ES-I3 (cell line): ENCODE measurements at regions not wholly inside any gene's neighbourhood (a gene's known extent, or its start where the extent isn't known, plus 50 kb on each side); places are given as distances from the start of the nearest gene placed in this dataset.
"Not testable (repeated sequence)": the region's sequence is repeated elsewhere in the genome, so short reads cannot be mapped to it uniquely, and the experiment has no call there.

ENCODE experiments used
- H3K36me3 ChIP-seq: 2 replicates; pipeline ENCODE4 v1.6.1; 2013; ENCODE audit warnings: mild to moderate bottlenecking, low read length, control low read depth, moderate library complexity; ENCODE audit not compliant: insufficient read depth
- H3K4me1 ChIP-seq: 2 replicates; pipeline ENCODE4 v1.6.1; 2013; ENCODE audit warnings: mild to moderate bottlenecking, control low read depth, low read length; ENCODE audit not compliant: insufficient read depth
- H3K9ac ChIP-seq: 2 replicates; pipeline ENCODE4 v1.6.1; 2013; ENCODE audit warnings: low read depth, mild to moderate bottlenecking, low read length, moderate library complexity
- H3K9me3 ChIP-seq: 2 replicates; pipeline ENCODE4 v1.6.1; 2013; ENCODE audit warnings: mild to moderate bottlenecking, low read length, moderate library complexity; ENCODE audit not compliant: control insufficient read depth, insufficient read depth

DNA sequence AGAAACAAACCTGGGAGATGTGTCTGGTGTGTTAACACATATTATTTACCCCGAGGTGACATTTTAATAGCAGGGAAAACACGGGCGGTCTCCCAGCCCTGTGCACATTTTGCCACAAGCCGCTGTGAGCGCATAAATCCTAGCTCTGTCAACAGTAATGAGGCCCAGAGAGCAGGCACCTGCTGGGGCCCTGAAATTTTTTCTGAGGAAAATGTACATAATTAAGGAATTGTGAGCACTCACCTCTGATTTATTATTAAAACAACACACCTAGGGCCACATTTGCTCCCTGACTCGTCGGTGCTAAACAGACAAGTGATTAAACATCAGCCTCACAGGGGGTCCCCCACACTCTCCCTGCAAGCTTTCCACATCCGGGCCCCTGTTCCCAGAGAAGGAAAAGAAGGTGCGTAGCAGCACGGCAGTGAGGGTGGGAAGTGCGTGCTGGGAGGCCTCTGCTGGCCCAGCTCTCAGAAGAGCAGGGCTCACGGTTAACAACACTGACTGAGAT, 616.3 kb downstream of the UQCRFS1 start:
- Histone ChIP-seq H3K9me3 (no peaks in the 10 kb centered on the region), H3K4me1 (no peaks in the 10 kb centered on the region), H3K36me3 (no peaks in the 10 kb centered on the region), H3K9ac (no peak overlapping the region)

DNA sequence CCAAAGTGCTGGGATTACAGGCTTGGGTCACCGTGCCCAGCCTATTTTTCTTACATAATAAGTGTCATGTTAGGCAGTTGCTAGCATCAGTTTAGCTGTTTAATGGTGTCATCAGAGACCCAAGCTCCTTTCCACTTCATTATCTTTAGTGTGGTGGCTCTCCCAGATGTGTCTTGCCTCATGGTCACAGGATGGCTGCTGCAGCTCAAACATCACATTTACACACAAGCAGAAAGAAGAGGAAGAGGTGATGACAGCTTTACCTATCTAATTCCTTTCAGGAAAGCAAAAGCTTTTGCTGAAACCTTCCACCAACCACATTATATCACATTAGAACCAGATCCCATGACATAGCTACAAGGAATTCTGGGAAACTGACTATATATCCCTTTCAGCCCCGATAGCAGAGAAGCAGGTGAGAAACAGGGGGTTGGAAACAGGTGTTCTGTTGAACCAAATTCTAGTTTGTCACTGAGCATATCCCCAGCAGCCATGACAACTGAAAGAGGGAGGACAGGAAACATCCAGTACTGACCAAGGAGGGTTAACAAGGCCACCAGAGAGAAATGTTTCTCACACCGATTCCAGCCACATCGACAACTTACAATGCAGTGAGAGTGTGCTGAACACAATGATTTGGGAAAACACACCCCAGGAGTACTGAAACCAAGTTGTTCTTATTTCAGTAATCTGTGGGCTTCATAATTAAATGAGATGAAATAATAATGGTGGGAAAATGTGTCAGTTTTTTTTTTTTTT, 617.0 kb downstream of the UQCRFS1 start:
- no peak overlapping the region for H3K9ac ChIP-seq
- H3K4me1 ChIP-seq, result no peaks in the 10 kb centered on the region
- no peaks in the 10 kb centered on the region for H3K9me3 ChIP-seq
- 0 out of 2 replicates have a peak, but pooled peaks cover 3% of the 10 kb centered on the region for H3K36me3 ChIP-seq

DNA sequence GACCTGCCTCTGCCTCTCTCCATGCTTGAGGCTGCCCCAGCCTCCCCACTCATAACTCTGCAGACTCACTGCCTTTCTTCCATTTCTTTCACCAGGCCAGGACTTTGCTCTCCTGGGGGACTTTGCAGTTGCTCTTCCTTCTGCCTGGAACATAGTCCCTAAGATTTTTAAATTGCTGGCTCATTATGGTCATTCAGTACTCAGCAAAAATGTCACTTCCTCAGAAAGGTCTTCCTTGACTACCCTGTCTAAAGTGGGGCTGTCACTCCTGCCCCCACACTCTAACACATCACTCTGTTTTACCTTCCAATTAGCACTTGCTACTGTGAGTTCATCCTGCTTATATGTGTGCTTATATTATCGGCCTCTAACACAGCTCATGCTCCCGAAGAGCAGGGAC, 618.2 kb downstream of the UQCRFS1 start:
- Histone ChIP-seq H3K9me3 (no peaks in the 10 kb centered on the region), H3K4me1 (no peaks in the 10 kb centered on the region), H3K36me3 (0 out of 2 replicates have a peak, but pooled peaks cover 5% of the 10 kb centered on the region), H3K9ac (no peak overlapping the region)

DNA sequence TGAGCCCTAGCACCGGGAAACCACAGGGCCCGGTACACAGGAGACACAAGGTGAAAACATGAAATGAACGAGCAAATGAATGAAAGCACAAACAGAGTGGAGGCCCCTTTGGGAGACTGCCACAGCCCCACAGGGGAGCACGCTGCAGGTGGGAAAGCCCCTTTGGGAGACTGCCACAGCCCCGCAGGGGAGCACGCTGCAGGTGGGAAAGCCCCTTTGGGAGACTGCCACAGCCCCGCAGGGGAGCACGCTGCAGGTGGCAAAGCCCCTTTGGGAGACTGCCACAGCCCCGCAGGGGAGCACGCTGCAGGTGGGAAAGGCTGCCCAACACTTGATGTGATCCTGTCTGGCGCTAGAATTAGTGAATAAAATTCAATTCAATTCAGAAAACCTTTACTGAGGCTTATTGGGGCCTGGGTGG, 623.0 kb downstream of the UQCRFS1 start:
- H3K4me1 ChIP-seq, result not testable (repeated sequence)

DNA sequence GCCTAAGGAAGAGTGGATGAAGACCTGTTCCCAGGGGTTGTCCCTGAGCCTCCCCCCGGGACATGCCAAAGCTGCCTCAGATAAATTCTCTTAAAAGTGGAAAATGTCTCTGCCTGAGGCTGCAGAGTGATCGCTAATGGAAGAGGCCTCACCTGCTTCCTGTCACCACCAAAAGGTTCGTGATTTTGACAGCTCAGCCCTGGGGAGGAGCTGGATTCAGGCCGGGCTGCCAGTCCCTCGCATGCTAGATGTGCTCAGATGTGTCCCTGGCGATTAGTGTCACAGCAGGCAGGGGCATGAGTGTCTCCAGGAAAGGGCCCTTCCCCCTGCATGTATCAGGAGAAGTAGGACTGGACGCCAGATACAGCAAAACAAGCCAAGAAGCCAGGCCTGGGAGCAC, 626.5 kb downstream of the UQCRFS1 start:
- H3K4me1 ChIP-seq, result peaks cover 24% of the 10 kb centered on the region
- no peaks in the 10 kb centered on the region for H3K9me3 ChIP-seq
- H3K9ac ChIP-seq, result no peak overlapping the region
- 0 out of 2 replicates have a peak, but pooled peaks cover 5% of the 10 kb centered on the region for H3K36me3 ChIP-seq

More for the DNA sequence above, 623.0 kb downstream of the UQCRFS1 start:
- H3K9ac ChIP-seq, H3K9me3 ChIP-seq, H3K36me3 ChIP-seq: not testable (repeated sequence)

DNA sequence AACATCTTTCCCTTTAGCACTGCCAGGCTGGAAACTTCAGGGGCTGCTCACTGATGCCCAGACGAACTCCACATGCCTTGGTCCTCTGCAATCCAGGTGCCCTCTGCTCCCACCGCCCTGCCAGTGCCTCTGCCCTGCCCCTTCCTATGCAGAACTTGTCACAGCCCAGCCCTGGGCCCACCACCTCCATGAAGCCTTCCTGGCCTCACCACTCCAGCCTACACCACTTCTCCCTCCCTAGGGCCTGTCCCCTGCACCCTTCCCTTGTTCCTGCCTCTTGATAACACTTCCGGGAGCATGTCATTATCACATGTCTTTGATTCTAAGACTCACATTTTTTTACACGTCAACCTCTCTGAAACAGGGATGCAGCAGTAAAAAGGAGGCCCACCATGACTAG, 627.2 kb downstream of the UQCRFS1 start:
- peaks cover 27% of the 10 kb centered on the region for H3K4me1 ChIP-seq
- no peaks in the 10 kb centered on the region for H3K9me3 ChIP-seq
- H3K9ac ChIP-seq, result no peak overlapping the region
- 0 out of 2 replicates have a peak, but pooled peaks cover 1% of the 10 kb centered on the region for H3K36me3 ChIP-seq

DNA sequence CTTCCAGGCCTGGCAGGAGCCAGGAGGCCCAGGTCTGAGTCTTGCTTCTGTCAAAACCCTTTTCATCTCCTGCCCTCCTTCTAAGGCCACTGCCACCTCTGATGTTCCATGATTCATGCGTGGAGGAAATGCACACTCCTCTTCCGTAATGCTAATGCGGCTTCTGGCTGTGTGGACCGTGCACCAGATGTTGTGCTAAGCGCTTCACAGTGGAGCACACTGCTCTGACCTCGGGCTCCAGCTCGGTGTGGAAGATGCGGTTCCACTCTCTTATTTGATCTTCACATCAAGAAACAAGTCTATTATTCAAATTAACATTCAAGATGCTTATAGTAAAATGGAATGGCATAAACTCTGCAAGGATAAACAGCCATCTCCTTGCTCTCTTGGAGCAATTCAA, 629.2 kb downstream of the UQCRFS1 start:
- H3K9me3 ChIP-seq, result no peaks in the 10 kb centered on the region
- H3K4me1 ChIP-seq, result peaks cover 37% of the 10 kb centered on the region
- H3K9ac ChIP-seq, result no peak overlapping the region
- H3K36me3 ChIP-seq, result no peaks in the 10 kb centered on the region

DNA sequence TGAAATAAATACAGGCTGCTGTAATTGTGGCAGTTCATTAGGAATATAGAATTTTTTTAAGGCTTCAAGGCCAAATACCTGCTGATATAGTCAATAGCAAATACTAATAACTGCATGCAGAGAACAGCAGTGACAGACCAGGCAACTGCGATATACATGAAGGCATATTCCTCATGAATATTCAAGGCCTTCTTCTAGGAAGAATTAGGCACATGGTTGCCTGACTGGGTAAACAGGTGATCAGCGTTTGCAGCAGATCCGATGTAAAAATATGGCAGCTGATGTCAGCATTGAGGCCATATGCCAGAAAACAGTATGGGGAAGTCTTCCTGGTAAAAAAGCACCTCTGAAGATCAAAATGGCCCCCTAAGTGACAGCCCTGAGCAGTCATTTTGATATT, 629.7 kb downstream of the UQCRFS1 start:
- Histone ChIP-seq H3K4me1 (peaks cover 37% of the 10 kb centered on the region), H3K36me3 (no peaks in the 10 kb centered on the region), H3K9me3 (no peaks in the 10 kb centered on the region), H3K9ac (no peak overlapping the region)

DNA sequence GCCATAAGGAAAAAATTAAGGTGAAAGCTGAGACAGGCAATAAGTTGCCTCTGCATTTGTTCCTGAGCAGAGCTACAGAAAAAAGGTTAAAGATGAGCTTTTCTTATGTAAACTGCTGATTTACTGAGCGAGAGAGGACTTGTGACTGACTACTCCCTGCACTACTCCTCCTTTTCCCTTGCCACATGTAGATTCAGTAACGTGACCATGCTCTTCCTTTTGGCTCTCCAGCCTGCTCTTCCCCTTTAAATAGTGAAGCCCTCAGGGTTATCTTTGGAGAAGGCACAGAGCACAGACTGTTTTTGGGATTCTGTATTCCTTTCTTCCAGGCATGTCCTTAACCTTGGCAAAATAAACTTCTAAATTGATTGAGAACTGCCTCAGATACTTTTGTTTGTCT, 630.2 kb downstream of the UQCRFS1 start:
- H3K9ac ChIP-seq, result no peak overlapping the region
- H3K36me3 ChIP-seq, result no peaks in the 10 kb centered on the region
- H3K9me3 ChIP-seq, result no peaks in the 10 kb centered on the region
- H3K4me1 ChIP-seq, result peaks cover 37% of the 10 kb centered on the region

DNA sequence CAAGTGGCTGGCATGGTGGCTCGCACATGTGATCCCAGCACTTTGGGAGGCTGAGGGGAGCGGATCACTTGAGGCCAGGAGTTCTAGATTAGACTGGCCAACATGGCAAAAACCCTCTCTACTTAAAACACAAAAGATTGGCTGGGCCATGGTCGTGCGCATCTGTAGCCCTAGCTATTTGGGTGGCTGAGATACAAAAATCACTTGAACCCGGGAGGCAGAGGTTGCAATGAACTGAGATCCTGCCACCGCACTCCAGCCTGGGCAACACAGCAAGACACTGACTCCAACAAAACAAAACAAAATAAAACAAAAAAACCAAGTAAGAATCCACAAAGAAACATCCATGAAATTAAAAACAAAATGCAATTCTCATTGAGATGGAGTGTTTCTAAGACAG, 630.6 kb downstream of the UQCRFS1 start:
- H3K9ac ChIP-seq, result no peak overlapping the region
- no peaks in the 10 kb centered on the region for H3K9me3 ChIP-seq
- H3K36me3 ChIP-seq, result no peaks in the 10 kb centered on the region
- H3K4me1 ChIP-seq, result peaks cover 37% of the 10 kb centered on the region

DNA sequence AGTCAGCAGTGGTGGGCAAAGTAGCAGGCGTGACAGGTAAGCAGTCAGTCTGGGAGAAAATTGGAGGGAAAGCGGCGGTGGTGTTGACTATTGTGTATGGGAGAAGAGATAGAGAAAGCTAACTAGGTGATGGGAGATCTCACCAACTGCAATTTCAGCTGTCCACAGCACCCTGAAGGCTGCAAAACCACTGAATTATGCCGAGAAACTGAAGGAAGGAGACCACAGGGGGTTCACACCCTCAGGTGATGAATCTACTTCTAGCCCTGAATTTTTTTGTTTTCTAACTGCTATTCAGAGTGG, 631.5 kb downstream of the UQCRFS1 start:
- Histone ChIP-seq H3K9ac (peak overlapping the region; percentile 19; the same call in 1 of the 2 replicates), H3K36me3 (no peaks in the 10 kb centered on the region), H3K4me1 (peaks cover 37% of the 10 kb centered on the region), H3K9me3 (no peaks in the 10 kb centered on the region)

DNA sequence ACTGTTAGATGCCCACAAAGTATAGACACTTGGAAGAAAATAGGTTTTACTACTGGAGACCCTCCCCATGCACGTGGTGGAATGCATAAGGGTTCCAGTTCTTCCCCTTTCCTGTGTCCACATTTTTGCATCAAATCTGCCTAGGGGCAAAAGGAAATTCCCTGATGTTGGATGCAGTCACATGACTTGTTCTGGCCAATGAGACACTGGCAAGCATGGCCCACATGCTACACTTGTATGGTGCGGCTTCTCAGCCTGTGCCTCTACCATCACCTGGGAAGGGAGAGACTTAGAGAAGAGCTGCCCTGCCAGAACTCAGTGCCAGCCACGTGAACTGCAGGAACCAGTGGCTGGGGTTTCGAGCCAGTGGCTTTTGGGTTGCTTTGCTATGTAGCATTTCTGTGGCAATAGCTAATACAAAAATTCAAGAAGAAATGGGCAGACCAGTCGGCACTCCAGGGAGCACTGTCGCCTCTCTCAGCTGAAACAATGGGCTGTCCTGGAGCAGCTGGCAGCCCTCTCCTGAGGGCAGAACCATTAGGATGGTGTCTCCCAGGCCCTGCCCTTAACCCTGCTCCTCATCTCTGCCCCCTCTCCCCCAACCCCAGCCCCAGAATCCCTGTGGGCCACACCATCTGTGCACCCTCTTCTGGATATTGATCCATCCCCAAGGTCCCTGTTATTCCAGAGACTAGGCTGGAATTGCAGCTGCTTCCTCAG, 634.0 kb downstream of the UQCRFS1 start:
- no peak overlapping the region for H3K9ac ChIP-seq
- no peaks in the 10 kb centered on the region for H3K9me3 ChIP-seq
- no peaks in the 10 kb centered on the region for H3K36me3 ChIP-seq
- peaks cover 37% of the 10 kb centered on the region for H3K4me1 ChIP-seq

DNA sequence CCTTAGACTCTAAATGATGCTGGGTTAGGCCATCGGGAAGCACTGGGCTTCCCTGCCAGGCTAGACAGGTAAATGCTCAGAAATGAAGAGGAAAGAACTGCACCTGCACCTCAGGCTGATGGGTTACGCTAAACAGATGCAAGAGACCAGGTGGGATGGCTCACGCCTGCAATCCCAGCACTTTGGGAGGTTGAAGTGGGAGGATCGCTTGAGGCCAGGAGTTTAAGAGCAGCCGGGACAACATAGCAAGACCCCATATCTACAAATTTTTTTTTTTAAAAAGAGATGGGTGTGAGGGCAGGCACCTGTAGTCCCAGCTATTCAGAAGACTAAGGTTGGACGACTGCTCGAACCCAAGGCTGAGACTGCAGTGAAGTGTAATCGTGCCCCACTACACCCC, 634.7 kb downstream of the UQCRFS1 start:
- no peaks in the 10 kb centered on the region for H3K9me3 ChIP-seq
- no peaks in the 10 kb centered on the region for H3K36me3 ChIP-seq
- H3K4me1 ChIP-seq, result peaks cover 29% of the 10 kb centered on the region
- H3K9ac ChIP-seq, result no peak overlapping the region

DNA sequence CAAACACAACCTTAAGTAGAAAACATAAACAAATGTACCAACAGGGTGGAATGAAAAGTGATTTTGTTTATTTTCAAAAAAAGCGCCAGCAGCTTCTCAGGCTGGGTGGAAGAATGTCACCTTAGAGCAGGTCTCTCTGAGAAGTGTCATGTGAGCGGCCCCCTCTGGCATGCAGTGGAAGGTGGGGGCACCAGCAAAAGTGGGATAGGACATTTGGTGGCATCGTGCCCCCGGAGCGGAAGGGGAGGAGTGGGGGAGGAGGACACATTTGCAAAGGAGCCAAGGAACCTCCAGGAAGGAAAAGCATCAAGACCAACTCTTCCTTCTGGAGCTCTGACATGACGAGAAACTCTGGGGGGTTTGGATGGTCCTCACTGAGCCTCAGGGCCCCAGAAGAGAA, 635.3 kb downstream of the UQCRFS1 start:
- Histone ChIP-seq H3K9ac (no peak overlapping the region), H3K36me3 (no peaks in the 10 kb centered on the region), H3K4me1 (peaks cover 24% of the 10 kb centered on the region), H3K9me3 (no peaks in the 10 kb centered on the region)

DNA sequence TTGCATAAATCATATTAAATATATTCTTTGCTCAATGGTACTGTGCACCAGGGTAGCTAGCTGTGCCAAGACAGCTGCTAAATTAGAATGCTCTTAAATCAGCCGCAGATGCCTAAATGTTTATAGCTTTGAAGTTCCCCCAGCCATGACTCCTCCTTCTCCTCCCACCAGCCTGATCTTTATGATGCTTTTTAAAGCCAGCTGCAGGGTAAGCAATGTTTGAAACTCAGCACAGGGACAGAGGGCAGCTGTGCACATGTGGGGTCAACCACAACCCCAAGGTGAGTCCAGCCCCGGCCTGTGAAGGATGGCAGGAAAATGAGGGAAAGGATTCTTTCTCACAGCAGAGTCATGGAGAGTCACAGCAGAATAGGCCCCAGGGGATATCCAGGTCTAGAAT, 635.7 kb downstream of the UQCRFS1 start:
- H3K9ac ChIP-seq, result no peak overlapping the region
- H3K4me1 ChIP-seq, result peaks cover 20% of the 10 kb centered on the region
- no peaks in the 10 kb centered on the region for H3K9me3 ChIP-seq
- H3K36me3 ChIP-seq, result no peaks in the 10 kb centered on the region
